ENCODE measurements at regions not wholly inside any gene's neighbourhood (a gene's known extent, or its start where the extent isn't known, plus 50 kb on each side); places are given as distances from the start of the nearest gene placed in this dataset.

- no peak for TF ChIP-seq ZBTB11 (CRISPR knock-in tag; IDR thresholded peaks at IDR 0.05)
These were observed 62.1 kb upstream of the TMC1 start (continued) for GRCh38 chr9:72459308-72459707.

- H3K36me3 ChIP-seq (ENCODE audit: control insufficient read depth, insufficient read depth, low read length), result no peaks in the 10 kb centered on the region
- CTCF ChIA-PET (ENCODE audit: low intra/inter-chr PET ratio), result no interaction called here
- no TSS peak for BruUV-seq (replicated peaks)
- intact Hi-C loops (cut with micrococcal nuclease) (no loop called here), in situ Hi-C loops (cut with MboI) (no loop called here)
- no peak overlapping the region for H3K4me3 ChIP-seq
- H3K9me1 ChIP-seq (ENCODE audit: control insufficient read depth, insufficient read depth, low read length), result no peaks in the 10 kb centered on the region
- H2AFZ ChIP-seq (ENCODE audit: low read depth, low read length), result no peak overlapping the region
- H3K27me3 ChIP-seq (ENCODE audit: control insufficient read depth in 2 of 2, insufficient read depth in 2 of 2, low read length in 2 of 2), result peaks cover 0 to 4% of the 10 kb centered on the region in 2 experiments; a peak in 1 of 5 replicates
- H3K9me3 ChIP-seq (replicated peaks; ENCODE audit: control insufficient read depth, insufficient read depth, low read depth, low read length), result no peaks in the 10 kb centered on the region
- POLR2A ChIA-PET, result interaction anchor here (0.7 kb wide), 1 partner anchor 345 kb away, joined by 3 read pairs; no protein-coding TSS in a partner anchor
- H3K79me2 ChIP-seq (ENCODE audit: control insufficient read depth, insufficient read depth, low read length), result no peaks in the 10 kb centered on the region
- DNase-seq (ENCODE audit: extremely low read depth in 1 of 4, low spot score in 3 of 4) (no peak), ATAC-seq (no peak), FAIRE-seq (no peak)
- no peak overlapping the region for H3K9ac ChIP-seq (ENCODE audit: insufficient read depth in 1 of 2, low read depth in 2 of 2, low read length in 2 of 2)
- no peak overlapping the region for H3K27ac ChIP-seq (ENCODE audit: extremely low read depth, low read depth, low read length)
- H3K4me1 ChIP-seq (replicated peaks in 1 of 2; ENCODE audit: control insufficient read depth in 2 of 2, insufficient read depth in 2 of 2, low read length in 2 of 2), result no peaks in the 10 kb centered on the region
- H3K4me2 ChIP-seq (ENCODE audit: insufficient read depth, low read length), result no peak overlapping the region
- no peaks in the 10 kb centered on the region for H4K20me1 ChIP-seq (replicated peaks; ENCODE audit: control insufficient read depth, insufficient read depth, low read length)
- no peak for TF ChIP-seq MYC (IDR thresholded peaks at IDR 0.05; ENCODE audit: low read depth, low read length)
- TF ChIP-seq MYC (CRISPR knock-in tag; IDR thresholded peaks at IDR 0.05; ENCODE audit: borderline replicate concordance, low read depth), result no peak
- no peak for TF ChIP-seq CCNT2 (IDR thresholded peaks at IDR 0.05; ENCODE audit: borderline replicate concordance, extremely low read depth, insufficient read length, low read depth, low read length)
- TF ChIP-seq CHD7 (IDR thresholded peaks at IDR 0.05; ENCODE audit: low read depth, low read length), result no peak
- TF ChIP-seq ZNF23 (CRISPR knock-in tag; IDR thresholded peaks at IDR 0.05), result no peak
These were observed 63.3 kb upstream of the TMC1 start for GRCh38 chr9:72458153-72458552.

Data from K562 (cell line).